Occipital lobe (tissue), 1 donor: ENCODE measurements at regions not wholly inside any gene's neighbourhood (a gene's known extent, or its start where the extent isn't known, plus 50 kb on each side); places are given as distances from the start of the nearest gene placed in this dataset.
"Not testable (repeated sequence)": the region's sequence is repeated elsewhere in the genome, so short reads cannot be mapped to it uniquely, and the experiment has no call there.

ENCODE experiments used
- DNase-seq: peaks from one replicate; lab custom pipeline; 2025; lab: John Stamatoyannopoulos, UW

GRCh38 chr6:40152701-40153436 is 218.6 kb upstream of the MOCS1 start:
- DNase-seq: no peak

DNA sequence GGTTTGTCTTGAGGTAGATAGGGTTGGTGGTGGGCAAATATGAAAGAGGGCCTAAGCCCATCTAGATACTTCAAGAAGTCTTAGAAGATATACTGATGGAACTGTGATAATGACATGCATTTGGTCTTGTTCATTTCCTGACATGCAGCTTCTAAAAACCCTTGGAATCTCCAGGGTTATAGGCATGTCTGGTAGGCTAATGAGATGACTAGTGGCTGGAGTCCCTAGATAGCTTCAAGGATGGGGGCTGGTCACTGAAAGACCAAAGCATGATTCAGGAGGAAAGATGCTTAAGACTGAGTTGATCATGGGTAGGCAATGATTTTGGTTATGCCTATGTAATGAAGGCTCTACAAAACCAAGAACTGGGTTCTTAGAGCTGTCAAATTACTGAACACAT is 217.9 kb upstream of the MOCS1 start:
- no peak for DNase-seq

DNA sequence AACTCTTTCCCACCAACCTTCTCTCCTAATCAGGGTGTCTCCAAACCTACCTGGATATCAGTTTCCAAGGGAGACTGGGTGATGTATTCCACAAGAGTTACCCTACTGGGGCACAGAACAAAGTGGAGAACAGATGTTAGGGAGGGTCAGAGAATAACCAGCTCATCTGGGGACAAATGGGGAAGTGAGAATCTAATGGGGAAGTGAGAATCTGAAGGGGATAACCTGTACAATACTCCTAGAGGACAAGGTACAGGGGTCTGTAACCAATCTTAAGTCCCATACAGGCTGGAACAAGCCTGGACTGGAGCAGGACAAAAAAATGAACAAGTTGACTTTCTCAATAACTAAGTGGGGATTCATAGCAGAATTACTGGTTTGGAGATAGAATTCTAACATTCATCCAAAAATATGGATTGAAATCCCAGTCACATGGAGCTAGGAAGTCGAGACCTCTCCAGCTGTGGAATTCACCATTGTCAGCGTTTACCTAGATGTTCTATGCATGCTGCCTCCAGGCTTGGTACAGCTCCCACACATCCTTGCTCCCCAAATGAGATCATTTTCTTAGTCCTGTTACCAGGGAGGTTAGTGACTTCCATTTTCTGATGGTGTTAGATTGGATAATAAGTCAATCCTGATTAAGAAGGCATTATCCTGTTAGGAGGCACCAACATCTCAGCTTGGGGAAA is 214.8 kb upstream of the MOCS1 start:
- no peak for DNase-seq

- no peak for DNase-seq
Observed at GRCh38 chr6:40146902-40147301, 212.6 kb upstream of the MOCS1 start.

DNA sequence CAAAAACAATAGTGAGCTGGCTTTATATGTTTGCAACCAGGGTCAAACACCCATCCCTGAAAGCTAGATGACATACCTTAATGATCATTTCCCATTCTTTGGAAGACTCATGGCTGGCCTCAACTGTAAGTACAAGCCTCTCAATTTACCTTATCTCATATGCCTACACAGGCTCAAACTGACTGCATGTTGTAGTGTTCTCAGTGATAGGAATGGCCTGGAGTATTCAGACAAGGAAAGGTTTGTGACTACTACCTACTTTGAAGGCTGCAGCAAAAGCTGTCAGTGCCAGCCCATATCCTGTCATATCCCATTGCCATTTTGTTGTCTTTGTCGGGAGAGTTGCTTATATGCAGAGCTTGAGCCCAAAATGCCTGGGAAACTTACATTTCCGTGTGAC is 205.2 kb upstream of the MOCS1 start:
- DNase-seq: no peak

DNA sequence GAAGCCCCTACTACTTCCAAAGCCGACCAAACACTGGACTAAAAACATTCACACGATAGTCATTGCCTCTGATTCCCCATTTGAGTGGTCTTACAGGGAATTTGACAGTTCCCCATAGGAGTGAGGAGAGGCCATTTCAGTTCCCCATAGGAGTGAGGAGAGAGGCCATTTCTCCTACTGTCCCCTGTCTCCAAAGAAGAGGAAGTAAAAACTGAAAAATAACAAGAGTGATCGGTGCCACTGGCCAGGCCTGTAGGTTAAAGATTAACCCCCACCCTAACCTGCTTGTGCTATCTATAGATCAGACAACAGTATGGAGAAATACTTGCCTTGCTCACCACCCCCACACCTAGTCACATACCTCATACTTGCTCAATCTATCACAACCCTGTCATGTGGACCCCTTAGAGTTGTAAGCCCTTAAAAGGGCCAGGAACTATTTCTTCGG is 204.0 kb upstream of the MOCS1 start:
- DNase-seq: no peak

- DNase-seq: no peak
Observed at GRCh38 chr6:40135491-40136072, 201.3 kb upstream of the MOCS1 start.

DNA sequence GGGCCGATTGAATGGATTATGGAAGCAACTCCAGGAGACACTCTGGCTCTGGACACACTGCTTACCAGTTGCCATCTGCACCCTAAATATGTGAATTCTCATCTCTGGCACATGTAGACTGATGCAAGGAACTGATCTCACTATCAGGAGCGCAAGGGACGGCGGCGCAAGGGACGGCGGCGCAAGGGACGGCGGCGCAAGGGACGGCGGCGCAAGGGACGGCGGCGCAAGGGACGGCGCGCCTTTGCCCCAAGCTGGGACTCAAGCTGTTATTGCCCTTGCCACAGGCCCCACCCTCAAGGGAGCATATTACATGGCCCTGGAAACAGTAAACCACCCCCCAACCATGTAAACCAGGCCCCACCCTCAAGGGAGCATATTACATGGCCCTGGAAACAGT is 199.7 kb upstream of the MOCS1 start:
- DNase-seq: not testable (repeated sequence)

GRCh38 chr6:40131675-40132074 is 197.4 kb upstream of the MOCS1 start:
- DNase-seq: no peak

GRCh38 chr6:40128127-40128526 is 193.9 kb upstream of the MOCS1 start:
- no peak for DNase-seq

- DNase-seq: no peak
Observed at GRCh38 chr6:40125680-40126394, 191.6 kb upstream of the MOCS1 start.

DNA sequence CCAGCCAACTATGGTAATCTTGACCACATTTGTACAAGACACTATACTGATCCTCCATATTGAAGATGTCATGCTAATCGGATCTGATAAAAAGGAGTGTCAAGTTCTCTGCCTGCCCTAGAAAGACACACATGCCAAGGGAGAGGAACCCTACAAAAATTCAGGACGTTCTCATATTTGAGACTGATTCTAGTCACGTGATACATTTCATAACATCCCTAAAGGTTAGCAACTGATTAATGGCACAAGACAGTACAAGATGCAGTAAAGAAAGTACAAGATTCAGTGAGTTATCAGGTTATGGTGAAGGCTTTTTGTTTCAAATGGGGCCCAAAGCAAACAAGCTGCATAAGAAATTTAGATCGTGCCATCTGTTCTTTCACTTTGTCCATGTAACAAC is 190.7 kb upstream of the MOCS1 start:
- no peak for DNase-seq

DNA sequence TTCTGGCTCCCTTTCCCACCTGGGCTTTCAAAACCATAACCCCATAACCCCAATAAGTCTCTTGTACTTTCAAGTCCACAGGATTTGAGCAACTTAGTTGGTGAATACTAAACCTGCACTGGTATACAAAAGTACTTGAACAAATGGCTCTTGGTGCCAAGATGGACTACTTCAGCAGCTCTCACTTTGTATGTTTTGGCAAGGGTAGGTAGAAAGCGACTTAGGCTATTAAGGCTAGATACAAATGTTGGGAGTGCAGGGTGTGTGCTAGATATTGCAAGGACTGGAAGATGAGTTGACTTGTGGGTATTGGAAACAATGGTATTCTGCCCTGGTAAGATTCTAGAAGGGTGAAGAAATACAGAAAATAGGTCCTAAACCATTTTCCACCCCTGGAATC is 182.6 kb upstream of the MOCS1 start:
- no peak for DNase-seq

DNA sequence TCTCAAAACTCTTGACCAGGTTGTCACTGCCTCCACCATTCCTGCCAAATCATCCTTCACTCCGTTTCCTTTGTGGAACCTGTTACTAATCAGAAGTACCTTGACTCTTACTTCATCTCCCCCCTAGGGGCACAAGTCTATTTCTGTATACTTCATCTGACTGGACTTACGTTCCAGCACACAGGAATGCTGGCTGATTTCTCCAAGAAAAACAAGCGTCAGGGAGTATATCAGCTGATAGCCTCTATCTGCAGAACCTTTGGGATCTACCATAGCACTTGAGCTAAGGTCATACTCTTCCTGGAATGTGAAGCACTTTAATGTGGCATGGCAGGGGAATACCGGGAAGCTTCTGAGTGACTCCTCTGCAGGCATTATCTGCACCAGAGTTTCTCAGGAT is 178.1 kb upstream of the MOCS1 start:
- no peak for DNase-seq

GRCh38 chr6:40108736-40109135 is 174.5 kb upstream of the MOCS1 start:
- no peak for DNase-seq

DNA sequence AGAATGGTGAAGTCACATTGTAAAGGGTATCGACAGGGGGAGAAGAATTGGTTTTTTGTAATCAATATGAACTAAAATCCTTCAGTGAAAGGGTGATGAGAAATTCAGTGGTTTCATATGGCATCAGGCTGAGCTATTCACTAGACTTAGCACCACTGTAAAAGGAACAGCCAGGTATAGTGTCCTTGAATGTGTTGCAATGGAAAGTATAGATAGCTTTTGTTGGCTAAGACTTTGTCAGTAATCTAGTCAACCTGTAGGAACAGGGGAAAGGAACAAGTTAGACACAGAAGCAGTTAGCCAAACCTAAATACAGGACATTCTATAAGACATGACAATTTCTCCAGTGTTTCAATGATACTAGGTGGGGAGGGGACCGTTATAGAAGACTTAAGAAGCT is 172.6 kb upstream of the MOCS1 start:
- no peak for DNase-seq

DNA sequence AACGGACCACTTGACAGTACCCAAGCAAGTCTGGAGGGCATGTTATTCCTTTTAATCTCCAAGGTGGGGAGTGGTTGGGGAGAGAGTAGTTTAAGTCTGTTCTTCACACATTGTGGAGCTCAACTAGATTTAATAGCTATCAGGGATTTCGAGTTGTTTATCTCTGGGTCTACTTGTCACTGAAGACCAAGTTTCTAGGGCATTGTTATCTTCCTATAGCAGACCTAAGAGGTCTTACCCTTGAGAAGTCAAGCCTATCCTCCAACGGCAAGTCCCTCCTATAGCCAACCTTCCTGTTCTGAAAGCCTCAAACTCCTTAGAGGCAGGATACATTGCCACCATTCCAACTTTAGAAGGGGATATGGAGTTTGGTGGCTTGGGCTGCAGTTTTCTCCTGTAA is 164.5 kb upstream of the MOCS1 start:
- no peak for DNase-seq

GRCh38 chr6:40097590-40097989 is 163.3 kb upstream of the MOCS1 start:
- DNase-seq: no peak

GRCh38 chr6:40083141-40083920 is 149.1 kb upstream of the MOCS1 start:
- DNase-seq: no peak

- DNase-seq: no peak
Observed at GRCh38 chr6:40082278-40083043, 148.2 kb upstream of the MOCS1 start.

GRCh38 chr6:40077736-40078135 is 143.5 kb upstream of the MOCS1 start:
- DNase-seq: no peak
